Endothelial cell (in vitro differentiated cells): ENCODE measurements at regions not wholly inside any gene's neighbourhood (a gene's known extent, or its start where the extent isn't known, plus 50 kb on each side); places are given as distances from the start of the nearest gene placed in this dataset.

Experiments
- DNase-seq: peaks from one replicate; pipeline ENCODE4 v3.0.0; 2021; ENCODE audit warnings: low spot score
- H3K27ac Mint-ChIP-seq: one replicate; pipeline ENCODE4 v1.8.0; 2021; ENCODE audit warnings: mixed read lengths, inconsistent platforms; ENCODE audit not compliant: unreplicated experiment
- H3K27me3 Mint-ChIP-seq: one replicate; pipeline ENCODE4 v1.8.0; 2021; ENCODE audit warnings: mild to moderate bottlenecking, moderate library complexity, mixed read lengths, inconsistent platforms; ENCODE audit not compliant: unreplicated experiment
- H3K36me3 Mint-ChIP-seq: one replicate; pipeline ENCODE4 v1.8.0; 2021; ENCODE audit warnings: mild to moderate bottlenecking, low read depth, mixed read lengths, inconsistent platforms; ENCODE audit not compliant: unreplicated experiment
- H3K4me1 Mint-ChIP-seq: one replicate; pipeline ENCODE4 v1.8.0; 2021; ENCODE audit warnings: mild to moderate bottlenecking, mixed read lengths, inconsistent platforms; ENCODE audit not compliant: unreplicated experiment
- H3K4me3 Mint-ChIP-seq: one replicate; pipeline ENCODE4 v1.8.0; 2021; ENCODE audit warnings: mild to moderate bottlenecking, mixed read lengths, inconsistent platforms; ENCODE audit not compliant: unreplicated experiment
- H3K9me3 Mint-ChIP-seq: one replicate; pipeline ENCODE4 v1.8.0; 2021; ENCODE audit warnings: mixed read lengths, inconsistent platforms; ENCODE audit not compliant: unreplicated experiment
- CTCF ChIP-seq: fragments of 200-600 bp; sonication (generic); IDR thresholded peaks from one replicate; pipeline ENCODE4 v1.5.0; 2021; ENCODE audit warnings: antibody characterized with exemption; ENCODE audit not compliant: unreplicated experiment

DNA sequence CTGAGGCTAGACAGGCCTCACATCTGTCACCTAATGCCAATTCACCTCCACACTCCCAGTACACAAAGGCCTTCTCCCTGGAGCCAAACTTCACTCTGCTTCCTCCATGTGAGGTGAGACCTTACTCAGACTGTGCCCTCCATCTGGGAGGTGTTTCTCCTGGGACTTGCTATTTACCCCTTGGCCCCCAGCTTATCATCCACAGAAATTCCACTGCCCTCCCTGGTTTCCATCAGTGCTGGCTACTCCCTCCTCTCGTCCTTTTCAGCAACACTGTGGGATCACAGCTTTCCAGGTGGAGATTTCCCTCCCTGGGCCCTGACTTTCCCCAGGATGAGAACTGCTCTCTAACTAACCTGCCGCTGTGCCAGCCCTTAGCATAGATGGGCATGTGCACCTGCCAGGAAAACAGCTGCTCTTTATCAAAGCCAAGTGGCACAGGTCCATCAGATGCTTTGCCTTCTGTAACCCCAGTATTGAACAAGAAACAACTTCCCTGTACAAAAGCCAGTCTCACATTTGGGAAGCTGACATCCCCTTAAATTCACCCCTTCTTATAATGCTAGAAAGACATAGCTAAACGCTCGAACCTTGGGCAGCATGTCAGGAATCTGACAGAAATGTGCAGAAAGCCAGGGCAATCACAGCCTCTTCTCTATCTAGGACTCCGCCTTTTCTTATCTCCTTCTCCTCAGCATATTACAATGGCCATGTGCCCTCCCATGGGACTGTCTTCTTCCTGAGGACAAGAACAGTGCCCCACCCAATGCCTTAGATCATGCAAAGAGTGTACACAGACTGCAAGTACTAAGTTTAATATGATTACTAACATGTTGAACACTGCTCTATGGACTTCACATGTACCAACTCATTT is 535.5 kb upstream of the ID2 start:
- no peak for DNase-seq
- Mint-ChIP-seq H3K27ac (no peak overlapping the region), H3K9me3 (no peaks in the 10 kb centered on the region), H3K4me3 (no peak overlapping the region), H3K36me3 (no peaks in the 10 kb centered on the region), H3K4me1 (peaks cover 24% of the 10 kb centered on the region), H3K27me3 (peaks cover 8% of the 10 kb centered on the region)
- TF ChIP-seq CTCF, result no peak

GRCh38 chr2:8148260-8149006 is 533.4 kb upstream of the ID2 start:
- no peak for TF ChIP-seq CTCF
- no peak for DNase-seq
- Mint-ChIP-seq H3K4me3 (no peak overlapping the region), H3K36me3 (peaks cover 4% of the 10 kb centered on the region), H3K27me3 (peaks cover 12% of the 10 kb centered on the region), H3K9me3 (no peaks in the 10 kb centered on the region), H3K27ac (no peak overlapping the region), H3K4me1 (peaks cover 43% of the 10 kb centered on the region)

GRCh38 chr2:8149007-8149405 is 532.9 kb upstream of the ID2 start:
- peaks cover 12% of the 10 kb centered on the region for H3K27me3 Mint-ChIP-seq
- H3K36me3 Mint-ChIP-seq, result peaks cover 4% of the 10 kb centered on the region
- H3K4me3 Mint-ChIP-seq, result no peak overlapping the region
- no peak overlapping the region for H3K27ac Mint-ChIP-seq
- H3K4me1 Mint-ChIP-seq, result peaks cover 45% of the 10 kb centered on the region
- DNase-seq, result no peak
- no peak for TF ChIP-seq CTCF
- no peaks in the 10 kb centered on the region for H3K9me3 Mint-ChIP-seq

DNA sequence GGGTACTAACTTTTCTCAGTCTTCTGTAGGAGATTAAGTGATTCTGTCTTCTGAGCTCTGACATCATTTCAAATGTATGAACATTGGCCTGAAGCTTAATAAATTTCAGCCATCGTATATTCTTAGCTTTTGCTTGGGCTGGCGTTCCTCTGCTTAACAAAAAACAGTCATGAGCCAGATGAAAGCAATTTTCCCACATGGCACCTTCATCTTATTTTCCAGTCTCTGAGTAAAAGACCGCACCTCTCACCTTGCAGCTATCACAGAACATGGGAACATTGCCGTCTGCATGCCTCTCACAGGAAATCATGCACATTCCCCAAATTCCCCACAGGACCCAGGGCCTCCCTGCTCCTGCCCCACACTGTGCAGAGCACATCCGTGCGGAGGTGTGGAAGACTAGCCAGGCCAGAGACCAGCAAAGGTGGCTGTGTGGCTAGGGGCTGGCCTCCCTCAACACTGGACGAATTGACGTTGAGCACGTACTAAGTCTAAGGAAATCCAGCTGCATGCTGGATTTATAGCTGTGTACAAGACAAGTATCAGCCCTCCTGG is 531.8 kb upstream of the ID2 start:
- H3K9me3 Mint-ChIP-seq, result no peaks in the 10 kb centered on the region
- peaks cover 42% of the 10 kb centered on the region for H3K4me1 Mint-ChIP-seq
- no peak for DNase-seq
- peak overlapping the region; percentile 67 for H3K27ac Mint-ChIP-seq
- H3K4me3 Mint-ChIP-seq, result no peak overlapping the region
- peaks cover 4% of the 10 kb centered on the region for H3K36me3 Mint-ChIP-seq
- H3K27me3 Mint-ChIP-seq, result peaks cover 12% of the 10 kb centered on the region
- no peak for TF ChIP-seq CTCF
